Neural progenitor cell (in vitro differentiated cells): ENCODE measurements at regions not wholly inside any gene's neighbourhood (a gene's known extent, or its start where the extent isn't known, plus 50 kb on each side); places are given as distances from the start of the nearest gene placed in this dataset.

Source experiments
- DNase-seq: peaks from one replicate; pipeline ENCODE4 v3.0.0-alpha.2; 2016; ENCODE audit warnings: low spot score
- H2AFZ ChIP-seq: fragments of 200-600 bp; sonication (generic); replicated peaks from 2 replicates; pipeline ENCODE4 v1.6.1; 2016; ENCODE audit warnings: antibody characterized with exemption
- H3F3A ChIP-seq: fragments of 200-600 bp; sonication (generic); 2 replicates; pipeline ENCODE4 v1.6.1; 2016; ENCODE audit warnings: antibody characterized with exemption, low read depth
- H3K27ac ChIP-seq: fragments of 200-600 bp; sonication (generic); 2 replicates; pipeline ENCODE4 v1.5.1; 2016; ENCODE audit warnings: mild to moderate bottlenecking
- H3K27me3 ChIP-seq: fragments of 200-600 bp; sonication (generic); 2 replicates; pipeline ENCODE4 v1.6.1; 2016; ENCODE audit warnings: mild to moderate bottlenecking, moderate library complexity
- H3K36me3 ChIP-seq: fragments of 200-600 bp; sonication (generic); 2 replicates; pipeline ENCODE4 v1.5.1; 2016
- H3K4me1 ChIP-seq: fragments of 200-600 bp; sonication (generic); 2 replicates; pipeline ENCODE4 v1.6.1; 2016; ENCODE audit warnings: mixed run types
- H3K4me2 ChIP-seq: fragments of 200-600 bp; sonication (generic); 2 replicates; pipeline ENCODE4 v1.6.1; 2016
- H3K4me3 ChIP-seq: fragments of 200-600 bp; sonication (generic); 2 replicates; pipeline ENCODE4 v1.5.1; 2016
- H3K79me2 ChIP-seq: fragments of 200-600 bp; sonication (generic); 2 replicates; pipeline ENCODE4 v1.6.1; 2016; ENCODE audit warnings: low read depth
- H3K9ac ChIP-seq: fragments of 200-600 bp; sonication (generic); 2 replicates; pipeline ENCODE4 v1.6.1; 2016
- H3K9me3 ChIP-seq: fragments of 200-600 bp; sonication (generic); 2 replicates; pipeline ENCODE4 v1.5.1; 2016; ENCODE audit warnings: low read depth
- H4K20me1 ChIP-seq: fragments of 200-600 bp; sonication (generic); 2 replicates; pipeline ENCODE4 v1.6.1; 2016; ENCODE audit warnings: low read depth
- H3K27ac Mint-ChIP-seq: 3 replicates; pipeline ENCODE4 v1.8.0; 2021; ENCODE audit warnings: mixed read lengths
- H3K27me3 Mint-ChIP-seq: 2 replicates; pipeline ENCODE4 v1.8.0; 2022; ENCODE audit warnings: low read depth, mild to moderate bottlenecking, inconsistent platforms, moderate library complexity, mixed read lengths; ENCODE audit not compliant: insufficient read depth
- H3K36me3 Mint-ChIP-seq: 3 replicates; pipeline ENCODE4 v1.8.0; 2021; ENCODE audit warnings: mixed read lengths
- H3K4me1 Mint-ChIP-seq: 3 replicates; pipeline ENCODE4 v1.8.0; 2021; ENCODE audit warnings: mixed read lengths
- H3K4me3 Mint-ChIP-seq: 3 replicates; pipeline ENCODE4 v1.8.0; 2021; ENCODE audit warnings: mild to moderate bottlenecking, moderate library complexity, mixed read lengths
- H3K9me3 Mint-ChIP-seq: 3 replicates; pipeline ENCODE4 v1.8.0; 2020; ENCODE audit warnings: mixed read lengths
- EZH2 ChIP-seq: fragments of 200-600 bp; sonication (generic); IDR thresholded peaks from 2 replicates; pipeline ENCODE4 v1.6.1; 2017; ENCODE audit warnings: antibody characterized with exemption, mild to moderate bottlenecking, moderate library complexity
- EZH2phosphoT487 ChIP-seq: fragments of 200-600 bp; sonication (generic); IDR thresholded peaks from 2 replicates; pipeline ENCODE4 v1.6.1; 2017; ENCODE audit warnings: antibody characterized with exemption
- TF ChIP-seq, protein P1 (sequence below): fragments of 200-600 bp; sonication (generic); IDR thresholded peaks from 2 replicates; pipeline ENCODE4 v1.5.1; 2017; ENCODE audit warnings: antibody characterized with exemption, mild to moderate bottlenecking

DNA sequence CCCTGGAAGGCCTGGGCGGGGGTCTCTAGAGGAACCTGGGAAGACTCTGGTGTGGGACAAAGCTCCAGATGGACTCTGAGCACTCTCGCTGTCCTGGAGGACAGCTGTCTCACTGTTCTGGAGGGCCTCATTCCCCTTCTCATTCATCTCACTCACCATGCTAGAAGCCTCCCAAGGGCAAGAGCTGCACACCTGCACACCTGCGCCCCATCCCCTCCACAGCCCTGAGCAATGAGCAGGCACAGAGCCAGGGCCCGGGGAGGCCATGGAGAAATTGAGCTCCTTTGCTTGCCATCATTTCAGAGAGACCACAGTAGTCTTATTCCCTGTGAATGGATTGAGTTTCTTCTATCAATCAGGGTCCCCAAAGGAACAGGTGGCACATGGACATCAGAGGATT, 1168.5 kb downstream of the UQCRFS1 start:
- Mint-ChIP-seq H3K27me3 (no peaks in the 10 kb centered on the region), H3K27ac (no peak overlapping the region), H3K9me3 (peaks cover 2% of the 10 kb centered on the region)

DNA sequence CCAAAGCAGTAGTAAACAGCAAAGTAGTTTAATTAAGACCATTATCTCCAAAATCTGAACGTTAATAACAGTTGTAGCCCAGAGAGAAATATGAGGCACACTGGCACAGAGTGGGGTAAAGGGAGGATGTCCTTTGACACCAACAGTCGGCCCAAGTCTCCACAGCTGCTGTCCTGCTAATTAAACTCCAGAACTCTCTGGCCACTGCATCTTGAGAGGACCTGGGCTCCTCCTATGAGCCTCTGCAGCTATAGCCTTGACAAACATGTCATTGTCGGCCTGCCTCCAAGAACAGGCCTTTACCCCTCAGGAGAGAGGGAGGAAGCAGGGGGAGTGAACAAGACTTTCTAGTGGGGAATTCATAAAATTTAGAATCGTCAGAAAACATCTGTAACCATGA, 1170.4 kb downstream of the UQCRFS1 start:
- H3K27ac Mint-ChIP-seq, result no peak overlapping the region
- H3K36me3 ChIP-seq, result no peaks in the 10 kb centered on the region
- no peak for DNase-seq
- H3K27ac ChIP-seq, result no peak overlapping the region
- no peak overlapping the region for H2AFZ ChIP-seq
- H3K4me3 Mint-ChIP-seq, result no peak overlapping the region
- peaks cover 2% of the 10 kb centered on the region for H3K9me3 Mint-ChIP-seq
- no peak for TF ChIP-seq EZH2
- no peak for TF ChIP-seq EZH2phosphoT487
- TF ChIP-seq, protein P1, sequence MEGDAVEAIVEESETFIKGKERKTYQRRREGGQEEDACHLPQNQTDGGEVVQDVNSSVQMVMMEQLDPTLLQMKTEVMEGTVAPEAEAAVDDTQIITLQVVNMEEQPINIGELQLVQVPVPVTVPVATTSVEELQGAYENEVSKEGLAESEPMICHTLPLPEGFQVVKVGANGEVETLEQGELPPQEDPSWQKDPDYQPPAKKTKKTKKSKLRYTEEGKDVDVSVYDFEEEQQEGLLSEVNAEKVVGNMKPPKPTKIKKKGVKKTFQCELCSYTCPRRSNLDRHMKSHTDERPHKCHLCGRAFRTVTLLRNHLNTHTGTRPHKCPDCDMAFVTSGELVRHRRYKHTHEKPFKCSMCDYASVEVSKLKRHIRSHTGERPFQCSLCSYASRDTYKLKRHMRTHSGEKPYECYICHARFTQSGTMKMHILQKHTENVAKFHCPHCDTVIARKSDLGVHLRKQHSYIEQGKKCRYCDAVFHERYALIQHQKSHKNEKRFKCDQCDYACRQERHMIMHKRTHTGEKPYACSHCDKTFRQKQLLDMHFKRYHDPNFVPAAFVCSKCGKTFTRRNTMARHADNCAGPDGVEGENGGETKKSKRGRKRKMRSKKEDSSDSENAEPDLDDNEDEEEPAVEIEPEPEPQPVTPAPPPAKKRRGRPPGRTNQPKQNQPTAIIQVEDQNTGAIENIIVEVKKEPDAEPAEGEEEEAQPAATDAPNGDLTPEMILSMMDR, result no peak
- no peaks in the 10 kb centered on the region for H3K27me3 ChIP-seq
- H3K4me3 ChIP-seq, result no peak overlapping the region
- H3K36me3 Mint-ChIP-seq, result no peaks in the 10 kb centered on the region
- no peaks in the 10 kb centered on the region for H3K27me3 Mint-ChIP-seq
- H3K9me3 ChIP-seq, result no peaks in the 10 kb centered on the region
- H4K20me1 ChIP-seq, result no peaks in the 10 kb centered on the region
- H3K4me1 ChIP-seq, result no peaks in the 10 kb centered on the region
- no peaks in the 10 kb centered on the region for H3K79me2 ChIP-seq
- H3F3A ChIP-seq, result no peaks in the 10 kb centered on the region
- H3K9ac ChIP-seq, result no peak overlapping the region
- no peaks in the 10 kb centered on the region for H3K4me1 Mint-ChIP-seq
- no peak overlapping the region for H3K4me2 ChIP-seq

More for the DNA sequence above, 1168.5 kb downstream of the UQCRFS1 start:
- Histone ChIP-seq H3K9me3 (no peaks in the 10 kb centered on the region), H3K4me3 (no peak overlapping the region), H3K4me1 (no peaks in the 10 kb centered on the region), H3K36me3 (no peaks in the 10 kb centered on the region), H3F3A (no peaks in the 10 kb centered on the region), H3K27me3 (no peaks in the 10 kb centered on the region), H2AFZ (no peak overlapping the region), H3K9ac (no peak overlapping the region), H3K4me2 (no peak overlapping the region), H4K20me1 (no peaks in the 10 kb centered on the region), H3K27ac (no peak overlapping the region), H3K79me2 (no peaks in the 10 kb centered on the region)
- no peak for DNase-seq
- no peaks in the 10 kb centered on the region for H3K4me1 Mint-ChIP-seq
- TF ChIP-seq EZH2phosphoT487, result no peak
- TF ChIP-seq, protein P1, result no peak
- TF ChIP-seq EZH2, result no peak
- H3K36me3 Mint-ChIP-seq, result no peaks in the 10 kb centered on the region
- H3K4me3 Mint-ChIP-seq, result no peak overlapping the region

DNA sequence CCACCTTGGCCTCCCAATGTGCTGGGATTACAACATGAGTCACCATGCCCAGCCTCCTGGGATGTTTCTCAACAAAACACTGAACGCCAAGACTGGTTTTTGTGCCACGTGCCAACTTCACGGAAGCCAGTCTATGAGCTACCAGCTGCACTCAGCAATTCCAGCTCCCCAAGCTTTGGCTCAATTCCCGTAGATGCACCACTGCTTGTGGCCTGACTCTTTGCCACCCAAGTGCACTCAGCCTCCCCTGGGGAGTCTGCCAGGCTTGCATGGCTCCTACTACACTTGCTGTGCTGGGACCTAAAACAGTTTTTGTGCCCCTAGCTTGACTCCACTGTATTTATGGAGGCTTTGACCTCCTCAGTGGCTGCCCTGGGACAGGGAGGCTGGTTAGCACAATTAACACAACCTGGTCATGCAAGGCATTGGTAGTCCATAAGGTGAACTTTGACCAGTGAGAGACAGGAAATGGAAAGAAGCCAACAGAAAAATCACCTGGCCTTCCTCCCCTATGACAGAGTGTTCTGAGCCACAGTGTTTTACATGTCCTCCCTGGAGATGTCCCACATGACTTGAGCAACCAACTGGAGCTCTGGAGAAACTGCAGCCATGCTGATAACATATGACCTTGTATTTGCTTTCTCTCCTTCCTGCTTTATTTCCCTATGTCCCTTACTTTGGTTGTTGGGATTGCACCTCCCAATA, 1173.1 kb downstream of the UQCRFS1 start:
- peaks cover 2% of the 10 kb centered on the region for H3K9me3 Mint-ChIP-seq
- H3K4me1 ChIP-seq, result no peaks in the 10 kb centered on the region
- no peaks in the 10 kb centered on the region for H3K36me3 Mint-ChIP-seq
- H3K4me3 Mint-ChIP-seq, result no peak overlapping the region
- H3F3A ChIP-seq, result no peaks in the 10 kb centered on the region
- no peak overlapping the region for H3K4me3 ChIP-seq
- no peak overlapping the region for H3K4me2 ChIP-seq
- H3K79me2 ChIP-seq, result no peaks in the 10 kb centered on the region
- no peak overlapping the region for H3K27ac ChIP-seq
- no peak for DNase-seq
- H3K27ac Mint-ChIP-seq, result no peak overlapping the region
- H3K9ac ChIP-seq, result no peak overlapping the region
- H3K4me1 Mint-ChIP-seq, result no peaks in the 10 kb centered on the region
- H3K27me3 Mint-ChIP-seq, result no peaks in the 10 kb centered on the region
- TF ChIP-seq, protein P1, result no peak
- TF ChIP-seq EZH2phosphoT487 (no peak), EZH2 (no peak)
- no peaks in the 10 kb centered on the region for H4K20me1 ChIP-seq
- H3K36me3 ChIP-seq, result no peaks in the 10 kb centered on the region
- H2AFZ ChIP-seq, result no peak overlapping the region
- H3K9me3 ChIP-seq, result no peaks in the 10 kb centered on the region
- no peaks in the 10 kb centered on the region for H3K27me3 ChIP-seq
